Adrenal gland (tissue), 5 donors: ENCODE measurements at regions not wholly inside any gene's neighbourhood (a gene's known extent, or its start where the extent isn't known, plus 50 kb on each side); places are given as distances from the start of the nearest gene placed in this dataset.

Experiments
- POLR2A ChIP-seq, 2 donors: fragments of 450-650 bp; IDR thresholded peaks; one replicate each; pipeline ENCODE4 v1.6.1; 2017; ENCODE audit warnings: antibody characterized with exemption in 2 of 2, mild to moderate bottlenecking in 2 of 2, moderate library complexity in 1 of 2
- TF ChIP-seq, protein P1 (sequence below), 6 experiments: fragments of 450-650 bp in 4 of 6; fragments of 200-600 bp in 2 of 6; sonication (generic) in 1 of 6; IDR thresholded peaks; 1 replicate in 5 of 6; 2 replicates in 1 of 6; pipeline versions ENCODE4 v1.5.1 to v1.8.0; 2016 to 2021; ENCODE audit warnings: antibody characterized with exemption in 6 of 6, mild to moderate bottlenecking in 2 of 6, moderate library complexity in 1 of 6
- donor health status: DM: no; HTN: no; CAD: no.

GRCh38 chr21:27418346-27418745 is 451.5 kb upstream of the ADAMTS5 start:
- no peak for TF ChIP-seq POLR2A (IDR thresholded peaks at IDR 0.05)
- TF ChIP-seq, protein P1, sequence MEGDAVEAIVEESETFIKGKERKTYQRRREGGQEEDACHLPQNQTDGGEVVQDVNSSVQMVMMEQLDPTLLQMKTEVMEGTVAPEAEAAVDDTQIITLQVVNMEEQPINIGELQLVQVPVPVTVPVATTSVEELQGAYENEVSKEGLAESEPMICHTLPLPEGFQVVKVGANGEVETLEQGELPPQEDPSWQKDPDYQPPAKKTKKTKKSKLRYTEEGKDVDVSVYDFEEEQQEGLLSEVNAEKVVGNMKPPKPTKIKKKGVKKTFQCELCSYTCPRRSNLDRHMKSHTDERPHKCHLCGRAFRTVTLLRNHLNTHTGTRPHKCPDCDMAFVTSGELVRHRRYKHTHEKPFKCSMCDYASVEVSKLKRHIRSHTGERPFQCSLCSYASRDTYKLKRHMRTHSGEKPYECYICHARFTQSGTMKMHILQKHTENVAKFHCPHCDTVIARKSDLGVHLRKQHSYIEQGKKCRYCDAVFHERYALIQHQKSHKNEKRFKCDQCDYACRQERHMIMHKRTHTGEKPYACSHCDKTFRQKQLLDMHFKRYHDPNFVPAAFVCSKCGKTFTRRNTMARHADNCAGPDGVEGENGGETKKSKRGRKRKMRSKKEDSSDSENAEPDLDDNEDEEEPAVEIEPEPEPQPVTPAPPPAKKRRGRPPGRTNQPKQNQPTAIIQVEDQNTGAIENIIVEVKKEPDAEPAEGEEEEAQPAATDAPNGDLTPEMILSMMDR (IDR thresholded peaks at IDR 0.05), result no peak
